HT-29 (cell line): ENCODE measurements at regions not wholly inside any gene's neighbourhood (a gene's known extent, or its start where the extent isn't known, plus 50 kb on each side); places are given as distances from the start of the nearest gene placed in this dataset.
A peak's percentile ranks its signal among the peaks of the same experiment; 100 is the strongest.
"Not testable (repeated sequence)": the region's sequence is repeated elsewhere in the genome, so short reads cannot be mapped to it uniquely, and the experiment has no call there.

Experiments
- DNase-seq: peaks from one replicate; pipeline ENCODE4 v3.0.0-alpha.2; 2015; ENCODE audit warnings: low spot score

DNA sequence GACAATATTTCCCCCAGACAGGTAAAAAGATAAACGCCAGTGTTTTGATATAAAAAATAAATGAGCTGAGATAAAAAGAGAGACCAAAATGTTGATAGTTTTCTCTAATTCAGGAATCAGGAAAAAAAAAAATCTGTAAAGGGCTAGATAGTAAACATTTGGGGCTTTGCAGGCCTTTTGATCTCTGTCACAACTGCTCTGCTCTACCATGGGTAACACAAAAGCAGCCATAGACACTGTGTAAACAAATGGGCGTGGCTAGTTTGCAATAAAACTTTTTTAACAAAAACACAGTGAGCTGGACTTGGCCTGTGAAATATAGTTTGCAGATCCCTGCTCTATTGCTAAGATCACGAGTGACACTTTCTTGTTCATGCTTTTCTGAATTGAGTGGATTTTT, 219.1 kb upstream of the STXBP5 start:
- DNase-seq: peak; percentile 68

- DNase-seq: no peak
These were observed 218.3 kb upstream of the STXBP5 start for GRCh38 chr6:146985966-146986365.

- DNase-seq: not testable (repeated sequence)
These were observed 216.3 kb upstream of the STXBP5 start for GRCh38 chr6:146987938-146988337.

GRCh38 chr6:146989860-146990259, 214.4 kb upstream of the STXBP5 start:
- no peak for DNase-seq

- no peak for DNase-seq
These were observed 213.9 kb upstream of the STXBP5 start for GRCh38 chr6:146990284-146990683.

DNA sequence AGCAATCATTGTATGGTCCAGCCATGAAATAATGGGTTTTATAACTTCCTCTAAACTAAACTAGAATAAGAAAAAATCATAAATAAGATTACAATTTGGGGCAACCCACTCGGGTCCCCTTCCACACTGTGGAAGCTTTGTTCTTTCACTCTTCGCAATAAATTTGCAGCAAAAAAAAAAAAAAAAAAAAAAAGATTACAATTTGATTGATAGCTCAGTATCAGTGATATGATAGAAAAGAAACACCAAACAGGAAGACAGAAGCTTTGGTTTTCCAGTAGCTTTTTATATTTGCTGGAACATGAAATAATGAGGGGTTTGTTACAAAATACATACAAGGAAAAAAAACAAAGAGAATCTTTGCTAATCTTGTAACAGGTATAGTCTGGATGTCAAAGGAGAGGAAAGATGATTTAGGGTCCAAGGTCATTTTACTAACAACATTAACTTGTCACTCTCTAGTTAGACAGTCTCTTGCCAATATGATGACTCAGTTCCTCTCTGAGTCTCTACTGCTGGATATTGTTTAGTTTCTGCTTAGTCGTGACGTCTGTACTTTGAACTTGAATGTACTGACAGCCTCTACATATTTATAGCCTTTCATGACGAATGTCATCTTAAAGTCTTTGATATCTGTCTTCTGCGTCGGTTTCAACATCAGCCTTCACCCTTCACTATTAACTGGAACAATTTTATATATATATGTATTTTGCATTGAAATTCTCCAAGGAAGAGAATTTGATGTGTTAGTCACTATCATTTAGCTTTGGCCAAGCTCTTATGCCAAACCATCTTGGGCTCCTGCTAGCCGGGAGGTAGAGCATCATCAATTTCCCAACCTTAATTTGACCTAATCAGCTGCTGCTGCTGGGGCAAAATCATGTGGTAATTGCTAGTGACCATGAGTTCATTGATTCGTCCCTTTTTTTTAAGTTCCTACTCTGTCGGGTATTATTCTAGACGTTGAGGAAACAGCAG, 213.1 kb upstream of the STXBP5 start:
- DNase-seq: peak; percentile 39

DNA sequence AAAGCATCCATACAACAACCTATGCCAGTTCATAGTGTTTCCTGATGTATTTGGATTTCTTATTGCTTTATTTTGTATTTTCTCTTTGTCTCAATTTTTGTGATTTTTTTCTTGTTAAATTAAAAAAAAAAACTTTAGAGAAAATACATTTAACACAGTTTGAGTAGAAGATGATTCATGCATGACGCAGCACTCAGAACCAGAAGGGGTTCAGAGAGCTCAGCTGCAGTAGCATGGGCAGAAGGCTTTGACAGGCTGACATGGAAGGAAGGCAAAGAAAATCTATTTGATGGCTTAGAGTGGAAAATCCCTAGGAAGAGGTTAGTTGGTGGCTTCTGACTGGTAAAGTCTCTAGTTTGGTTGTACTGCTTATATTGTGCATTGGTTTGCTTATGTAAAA, 207.2 kb upstream of the STXBP5 start:
- no peak for DNase-seq

GRCh38 chr6:146999766-147000165, 204.5 kb upstream of the STXBP5 start:
- DNase-seq: no peak

DNA sequence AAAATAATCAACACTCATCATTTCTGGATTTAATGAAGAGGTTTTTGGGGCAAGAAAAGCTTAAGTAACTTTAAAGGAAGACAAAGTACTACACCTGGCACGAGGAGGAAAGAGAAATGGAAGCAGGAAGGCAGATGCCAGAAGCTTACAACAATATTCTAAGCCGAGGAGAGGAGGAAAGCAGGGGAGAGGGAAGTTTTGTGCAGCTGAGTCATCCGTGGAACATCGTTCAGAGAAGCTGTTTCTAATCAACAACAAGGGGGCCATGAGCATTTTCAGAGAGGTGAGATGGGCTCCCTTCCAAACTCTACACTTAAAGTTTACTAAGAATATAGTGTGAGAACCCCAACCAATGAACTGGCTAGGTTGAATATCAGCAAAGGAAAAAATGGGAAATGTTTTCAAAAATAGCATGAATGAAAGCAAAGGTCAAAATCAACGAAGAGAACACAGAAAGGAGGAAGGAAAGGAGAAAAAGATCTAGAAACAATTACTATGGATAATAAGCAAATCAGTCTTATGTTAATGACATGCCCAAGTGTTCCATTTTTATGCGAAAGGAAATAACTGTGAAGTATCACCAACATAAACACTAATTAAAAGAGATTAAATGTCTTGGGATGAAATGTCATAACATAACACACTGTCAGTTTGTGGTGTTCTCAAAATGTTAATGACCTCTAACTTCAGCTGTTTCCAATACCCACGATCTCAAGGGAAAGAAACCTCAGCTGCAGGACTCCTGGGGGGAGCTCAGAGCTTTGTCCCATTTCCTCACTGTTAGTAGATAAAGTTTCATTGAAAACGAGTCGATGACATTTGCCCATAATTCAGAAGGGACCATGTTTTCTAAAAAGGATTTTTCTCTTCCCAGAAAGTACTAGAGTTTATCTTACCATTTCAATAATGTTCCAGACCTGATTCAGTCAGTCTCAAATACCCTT, 203.4 kb upstream of the STXBP5 start:
- no peak for DNase-seq

- DNase-seq: no peak
These were observed 202.6 kb upstream of the STXBP5 start for GRCh38 chr6:147001621-147002020.

DNA sequence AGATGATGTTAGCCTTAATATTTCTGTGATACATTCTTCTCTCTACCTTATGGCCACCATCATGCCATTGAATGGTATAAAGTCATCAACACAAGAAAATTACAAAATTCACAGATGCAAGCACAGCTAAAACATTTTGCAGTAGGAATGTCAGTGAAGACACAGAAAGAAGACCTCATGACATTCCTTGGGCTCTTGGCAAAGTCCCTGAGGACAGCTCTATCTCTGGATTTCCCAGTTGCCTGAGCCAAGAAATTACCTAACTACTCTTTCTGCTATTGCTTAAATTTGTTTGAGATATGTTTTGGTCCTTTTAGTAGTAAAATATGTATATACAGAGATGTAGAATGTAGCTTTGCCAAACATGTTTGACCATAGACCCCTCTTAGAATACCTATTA, 201.0 kb upstream of the STXBP5 start:
- no peak for DNase-seq

DNA sequence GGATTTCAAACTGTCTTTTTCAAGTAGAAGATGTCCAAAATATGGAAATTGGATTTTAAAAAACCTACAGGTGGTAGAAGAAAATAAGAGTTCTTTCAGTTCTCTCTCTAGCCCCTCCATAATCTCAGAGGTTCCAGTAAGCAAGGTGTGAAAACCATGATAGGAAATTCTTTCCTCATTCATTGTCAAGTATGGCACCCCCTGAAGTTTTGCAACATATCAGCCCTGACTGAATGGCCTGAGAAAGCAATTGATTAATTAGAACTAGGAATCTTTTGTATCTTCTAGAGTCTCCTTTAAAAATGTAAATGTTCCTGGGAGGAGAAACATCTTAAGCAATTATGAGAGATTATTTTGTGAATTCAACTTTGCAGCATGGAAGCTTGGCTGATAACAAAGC, 198.7 kb upstream of the STXBP5 start:
- peak; percentile 21 for DNase-seq

GRCh38 chr6:147007441-147007840, 196.8 kb upstream of the STXBP5 start:
- DNase-seq: no peak

DNA sequence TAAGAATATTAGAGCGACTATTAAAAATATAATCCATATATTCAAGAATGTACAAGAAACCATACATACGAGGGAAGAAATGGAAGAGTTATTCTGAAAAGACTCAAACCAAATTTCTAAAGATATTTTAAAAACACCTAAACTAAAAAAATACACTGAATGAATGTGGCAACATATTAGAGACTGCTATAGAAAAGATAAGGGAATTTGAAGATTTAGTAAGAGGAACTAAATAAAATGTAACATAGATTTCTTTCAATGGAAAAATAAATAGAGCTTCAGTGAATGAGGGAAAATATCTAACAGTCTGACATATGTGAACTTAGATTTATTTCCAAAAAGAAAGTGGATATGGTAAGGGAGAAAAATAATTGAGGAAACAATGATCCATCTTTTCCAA, 194.9 kb upstream of the STXBP5 start:
- no peak for DNase-seq

DNA sequence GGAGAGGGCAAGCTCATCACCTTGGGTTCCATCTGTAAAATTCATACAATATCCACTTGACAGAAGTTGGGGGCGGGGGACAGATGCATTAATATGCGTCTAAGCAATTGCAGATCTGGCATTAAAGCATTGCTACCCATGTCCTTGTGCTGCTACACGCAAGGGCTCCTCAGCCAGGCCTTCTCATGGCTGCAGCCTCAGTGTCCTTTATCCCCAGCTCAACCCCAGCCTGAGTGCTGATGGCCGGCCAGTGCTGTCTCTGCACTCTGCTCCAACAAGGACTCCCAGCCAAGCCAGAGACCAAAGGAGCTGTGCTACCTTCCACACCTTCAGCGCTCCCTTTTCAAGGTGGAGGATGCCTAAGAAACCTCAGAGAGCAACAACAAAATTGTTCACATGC, 188.5 kb upstream of the STXBP5 start:
- DNase-seq: no peak

GRCh38 chr6:147016440-147016839, 187.8 kb upstream of the STXBP5 start:
- DNase-seq: no peak

DNA sequence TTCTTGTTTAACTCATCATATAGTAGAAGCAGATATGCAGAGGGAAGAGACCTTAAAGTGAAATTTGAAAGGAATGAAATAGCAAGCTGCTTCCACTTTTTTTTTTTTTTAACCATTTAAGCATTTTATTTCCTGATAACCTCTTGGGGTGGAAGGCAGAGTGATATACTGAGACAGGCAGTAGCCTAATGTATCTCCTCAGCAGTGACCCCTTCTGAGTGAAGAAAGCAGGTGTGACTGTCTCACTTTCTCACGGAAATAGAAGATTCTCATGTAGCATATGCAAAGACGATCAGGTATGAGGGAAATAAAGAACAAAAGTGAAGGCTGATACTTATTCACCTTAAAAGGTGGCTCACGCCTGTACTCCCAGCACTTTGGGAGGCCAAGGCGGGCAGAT, 187.1 kb upstream of the STXBP5 start:
- DNase-seq: no peak

DNA sequence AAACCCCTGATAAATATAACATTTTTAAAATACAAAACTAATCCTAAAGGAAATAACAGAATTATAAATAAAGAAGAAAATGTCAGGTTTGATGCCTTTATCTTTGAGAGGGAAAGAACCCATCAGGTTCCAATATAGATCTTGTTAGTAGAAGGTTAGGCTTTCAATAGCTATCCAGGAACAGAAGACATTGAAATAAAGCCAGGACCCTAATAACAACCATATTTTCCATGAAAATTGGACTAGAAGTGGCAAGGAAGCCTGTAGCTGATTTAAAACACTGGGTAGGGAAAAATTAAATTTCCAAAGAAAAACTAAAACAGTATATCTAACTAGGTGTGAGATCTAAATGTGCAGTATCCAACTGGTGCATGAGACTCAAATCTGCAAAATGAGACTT, 185.2 kb upstream of the STXBP5 start:
- DNase-seq: no peak

- peak; percentile 11 for DNase-seq
These were observed 182.2 kb upstream of the STXBP5 start for GRCh38 chr6:147022041-147022440.

DNA sequence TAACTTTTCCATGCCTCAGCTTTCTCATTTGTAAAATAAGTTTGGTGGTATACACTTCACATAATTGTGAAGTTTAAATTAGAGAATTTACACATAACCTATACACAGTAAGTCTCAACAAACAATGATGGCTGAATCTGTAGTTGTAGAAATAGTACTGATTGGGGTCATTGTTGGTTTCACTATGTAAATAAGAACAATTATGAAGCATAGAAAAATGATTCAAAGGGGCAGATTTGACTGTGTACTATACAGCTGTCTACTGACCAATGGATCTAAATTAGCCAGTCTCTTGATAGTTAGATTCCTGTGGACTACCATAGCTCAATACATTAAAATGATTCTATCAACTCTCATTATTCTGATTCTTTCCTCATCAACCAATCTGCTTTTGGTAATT, 181.1 kb upstream of the STXBP5 start:
- no peak for DNase-seq

GRCh38 chr6:147023581-147023980, 180.6 kb upstream of the STXBP5 start:
- DNase-seq: no peak

DNA sequence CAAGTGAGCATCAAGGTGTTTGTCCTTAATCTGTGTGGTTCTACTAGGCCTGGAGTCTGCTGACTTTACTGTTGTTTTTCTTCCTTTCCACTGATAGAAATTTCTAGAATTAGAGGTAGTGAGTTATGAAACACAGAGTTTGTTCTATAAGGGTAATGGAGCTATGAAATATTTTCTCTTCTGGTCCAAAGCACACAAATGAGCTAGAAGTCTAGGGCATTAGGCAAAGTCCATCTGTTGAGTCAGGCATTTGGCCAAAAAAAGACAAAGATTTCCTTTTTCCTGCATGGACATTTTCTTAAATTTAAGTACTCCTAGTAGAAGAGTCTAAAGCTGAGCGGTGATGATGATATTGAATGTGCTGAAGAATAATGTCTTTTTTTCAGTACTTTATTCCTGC, 174.3 kb upstream of the STXBP5 start:
- no peak for DNase-seq
